ENCODE measurements at regions not wholly inside any gene's neighbourhood (a gene's known extent, or its start where the extent isn't known, plus 50 kb on each side); places are given as distances from the start of the nearest gene placed in this dataset.

- Histone ChIP-seq H3K27me3 (ENCODE audit: control insufficient read depth in 4 of 4, insufficient read depth in 4 of 4, low read length in 3 of 4) (no peaks in the 10 kb centered on the region), H3K9me3 (ENCODE audit: control insufficient read depth in 4 of 4, low read length in 3 of 4) (no peaks in the 10 kb centered on the region), H3K9ac (ENCODE audit: low read depth in 1 of 2, low read length in 2 of 2) (no peak overlapping the region), H3K27ac (ENCODE audit: low read depth in 1 of 2, low read length in 2 of 2) (no peak overlapping the region), H3K4me3 (ENCODE audit: low read depth in 1 of 3, low read length in 3 of 3) (no peak overlapping the region), H3K4me1 (ENCODE audit: control insufficient read depth in 4 of 4, insufficient read depth in 4 of 4, low read length in 3 of 4) (no peaks in the 10 kb centered on the region), H3K36me3 (ENCODE audit: control insufficient read depth in 4 of 4, insufficient read depth in 3 of 4, low read depth in 1 of 4, low read length in 3 of 4) (no peaks in the 10 kb centered on the region)
- TF ChIP-seq RAD21 (IDR thresholded peaks at IDR 0.05), result no peak
- TF ChIP-seq CTCF (IDR thresholded peaks at IDR 0.05; ENCODE audit: low read depth, low read length, missing input control), result no peak
- TF ChIP-seq TAF1 (conservative IDR thresholded peaks at IDR 0.05), result no peak
- TF ChIP-seq RXRA (IDR thresholded peaks at IDR 0.05), result no peak
- no peak for TF ChIP-seq FOXA1 (IDR thresholded peaks at IDR 0.05)
- TF ChIP-seq ZBTB33 (IDR thresholded peaks at IDR 0.05), result no peak
- WGBS, result 3% methylated on average over 1 of the region's 1 CpG
- DNase-seq (ENCODE audit: low spot score), result no peak
Observed at GRCh38 chr7:13641714-13642113, 347.8 kb downstream of the ETV1 start.

- Histone ChIP-seq H3K27me3 (ENCODE audit: control insufficient read depth in 4 of 4, insufficient read depth in 4 of 4, low read length in 3 of 4) (no peaks in the 10 kb centered on the region), H3K4me1 (ENCODE audit: control insufficient read depth in 4 of 4, insufficient read depth in 4 of 4, low read length in 3 of 4) (no peaks in the 10 kb centered on the region), H3K9me3 (ENCODE audit: control insufficient read depth in 4 of 4, low read length in 3 of 4) (no peaks in the 10 kb centered on the region), H3K36me3 (ENCODE audit: control insufficient read depth in 4 of 4, insufficient read depth in 3 of 4, low read depth in 1 of 4, low read length in 3 of 4) (no peaks in the 10 kb centered on the region), H3K9ac (ENCODE audit: low read depth in 1 of 2, low read length in 2 of 2) (no peak overlapping the region), H3K27ac (ENCODE audit: low read depth in 1 of 2, low read length in 2 of 2) (no peak overlapping the region), H3K4me3 (ENCODE audit: low read depth in 1 of 3, low read length in 3 of 3) (no peak overlapping the region)
- TF ChIP-seq HNF4A (conservative IDR thresholded peaks at IDR 0.05), result no peak
- no peak for TF ChIP-seq NR2F2 (IDR thresholded peaks at IDR 0.05)
- TF ChIP-seq SP1 (IDR thresholded peaks at IDR 0.05), result no peak
- no peak for TF ChIP-seq TAF1 (conservative IDR thresholded peaks at IDR 0.05)
- no peak for TF ChIP-seq JUND (IDR thresholded peaks at IDR 0.05)
- TF ChIP-seq CTCF (IDR thresholded peaks at IDR 0.05; ENCODE audit: low read depth, low read length, missing input control), result no peak
- TF ChIP-seq HNF4G (IDR thresholded peaks at IDR 0.05), result no peak
- no peak for TF ChIP-seq RAD21 (IDR thresholded peaks at IDR 0.05)
- TF ChIP-seq YY1 (IDR thresholded peaks at IDR 0.05), result no peak
- TF ChIP-seq ATF3 (IDR thresholded peaks at IDR 0.05), result no peak
- no peak for TF ChIP-seq FOXA2 (IDR thresholded peaks at IDR 0.05)
- TF ChIP-seq GABPA (IDR thresholded peaks at IDR 0.05 in 1 of 2, conservative IDR thresholded peaks at IDR 0.05 in 1 of 2), result no peak
- TF ChIP-seq EGR1 (IDR thresholded peaks at IDR 0.05; ENCODE audit: low read depth in 2 of 2), result no peak
- 96% methylated on average over 1 of the region's 1 CpG for WGBS
- no peak for DNase-seq (ENCODE audit: low spot score)
Observed at GRCh38 chr7:13651167-13651566, 338.3 kb downstream of the ETV1 start.

Data from liver (tissue), 8 donors.